MG63 (cell line): ENCODE measurements at regions not wholly inside any gene's neighbourhood (a gene's known extent, or its start where the extent isn't known, plus 50 kb on each side); places are given as distances from the start of the nearest gene placed in this dataset.
"Not testable (repeated sequence)": the region's sequence is repeated elsewhere in the genome, so short reads cannot be mapped to it uniquely, and the experiment has no call there.

Source experiments
- DNase-seq: peaks from one replicate; pipeline ENCODE4 v3.0.0-alpha.2; 2020
- H3K27me3 ChIP-seq: fragments of 250-450 bp; sonication (Bioruptor Pico); 2 replicates; pipeline ENCODE4 v1.5.1; 2020; ENCODE audit warnings: mild to moderate bottlenecking, moderate library complexity
- H3K36me3 ChIP-seq: fragments of 250-450 bp; sonication (Bioruptor Pico); 2 replicates; pipeline ENCODE4 v1.5.1; 2020; ENCODE audit warnings: mild to moderate bottlenecking, moderate library complexity
- H3K4me3 ChIP-seq: fragments of 250-450 bp; sonication (Bioruptor Pico); 2 replicates; pipeline ENCODE4 v1.5.1; 2020; ENCODE audit warnings: mild to moderate bottlenecking, moderate library complexity
- H3K9me3 ChIP-seq: fragments of 250-450 bp; sonication (Bioruptor Pico); 2 replicates; pipeline ENCODE4 v1.5.1; 2020; ENCODE audit warnings: mild to moderate bottlenecking, moderate library complexity

DNA sequence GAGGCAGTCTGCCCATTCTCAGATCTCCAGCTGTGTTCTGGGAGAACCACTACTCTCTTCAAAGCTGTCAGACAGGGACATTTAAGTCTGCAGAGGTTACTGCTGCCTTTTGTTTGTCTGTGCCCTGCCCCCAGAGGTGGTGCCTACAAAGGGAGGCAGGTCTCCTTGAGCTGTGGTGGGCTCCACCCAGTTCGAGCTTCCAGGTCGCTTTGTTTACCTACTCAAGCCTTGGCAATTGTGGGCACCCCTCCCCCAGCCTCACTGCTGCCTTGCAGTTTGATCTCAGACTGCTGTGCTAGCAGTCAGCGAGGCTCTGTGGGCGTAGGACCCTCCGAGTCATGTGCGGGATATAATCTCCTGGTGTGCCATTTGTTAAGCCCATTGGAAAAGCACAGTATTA, 640.9 kb upstream of the SYNCRIP start:
- not testable (repeated sequence) for H3K27me3 ChIP-seq, H3K9me3 ChIP-seq, H3K36me3 ChIP-seq, H3K4me3 ChIP-seq, DNase-seq

- no peak overlapping the region for H3K4me3 ChIP-seq
- no peaks in the 10 kb centered on the region for H3K27me3 ChIP-seq
- no peak for DNase-seq
- no peaks in the 10 kb centered on the region for H3K36me3 ChIP-seq
- no peaks in the 10 kb centered on the region for H3K9me3 ChIP-seq
Observed at GRCh38 chr6:86276056-86276455, 633.4 kb upstream of the SYNCRIP start.

GRCh38 chr6:86273936-86274335, 631.2 kb upstream of the SYNCRIP start:
- DNase-seq, result no peak
- H3K36me3 ChIP-seq, result no peaks in the 10 kb centered on the region
- no peaks in the 10 kb centered on the region for H3K9me3 ChIP-seq
- H3K27me3 ChIP-seq, result no peaks in the 10 kb centered on the region
- H3K4me3 ChIP-seq, result no peak overlapping the region

DNA sequence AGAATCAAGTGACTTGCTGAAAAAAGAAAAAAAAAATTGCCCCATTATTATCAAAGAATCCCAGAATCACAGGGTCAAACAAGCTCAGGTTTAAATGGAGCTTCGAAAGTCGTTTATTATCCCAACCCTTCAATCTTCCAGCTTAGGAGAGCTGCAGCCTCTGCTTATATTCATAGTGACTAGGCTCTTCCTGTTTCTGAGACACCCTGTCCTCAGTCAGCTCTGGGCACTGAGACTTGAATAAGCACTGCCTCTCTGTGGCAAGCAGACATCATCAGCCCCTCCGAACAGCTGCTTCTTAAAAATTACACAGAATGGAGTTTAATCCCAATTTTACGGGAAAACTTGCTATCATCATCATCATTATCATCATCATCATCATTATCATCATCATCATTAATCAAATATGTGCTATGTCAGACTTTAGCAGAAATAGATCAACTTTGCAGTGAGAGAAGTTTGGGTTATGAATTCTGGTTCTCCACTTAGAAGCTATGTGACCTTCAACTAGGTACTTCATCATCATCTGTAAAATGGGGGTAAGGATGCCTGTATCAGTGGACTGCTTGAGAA, 614.0 kb upstream of the SYNCRIP start:
- Histone ChIP-seq H3K36me3 (no peaks in the 10 kb centered on the region), H3K4me3 (no peak overlapping the region), H3K27me3 (no peaks in the 10 kb centered on the region; the same call in 1 of the 2 replicates), H3K9me3 (no peaks in the 10 kb centered on the region)
- DNase-seq, result no peak

DNA sequence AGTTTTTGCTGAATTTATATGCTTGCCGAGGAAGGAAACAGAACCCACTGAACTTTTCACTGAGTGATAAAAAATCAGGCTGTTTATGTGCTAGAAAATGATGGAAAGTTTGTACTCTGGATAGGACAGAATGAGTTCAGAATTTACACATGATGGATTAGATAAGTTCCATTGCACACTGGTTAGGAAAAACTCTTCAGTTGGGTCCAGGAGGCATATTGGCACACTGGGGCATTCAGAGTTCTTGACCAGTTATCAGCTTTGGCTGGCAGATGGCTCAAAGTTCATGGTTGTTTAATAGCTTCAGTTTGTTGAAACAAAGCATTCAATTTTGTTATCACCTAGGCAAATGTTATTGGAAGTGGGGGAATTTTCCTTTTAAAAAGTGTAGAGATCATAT, 613.3 kb upstream of the SYNCRIP start:
- H3K36me3 ChIP-seq, result no peaks in the 10 kb centered on the region
- no peak overlapping the region for H3K4me3 ChIP-seq
- H3K27me3 ChIP-seq, result no peaks in the 10 kb centered on the region; the same call in 1 of the 2 replicates
- no peak for DNase-seq
- H3K9me3 ChIP-seq, result no peaks in the 10 kb centered on the region

DNA sequence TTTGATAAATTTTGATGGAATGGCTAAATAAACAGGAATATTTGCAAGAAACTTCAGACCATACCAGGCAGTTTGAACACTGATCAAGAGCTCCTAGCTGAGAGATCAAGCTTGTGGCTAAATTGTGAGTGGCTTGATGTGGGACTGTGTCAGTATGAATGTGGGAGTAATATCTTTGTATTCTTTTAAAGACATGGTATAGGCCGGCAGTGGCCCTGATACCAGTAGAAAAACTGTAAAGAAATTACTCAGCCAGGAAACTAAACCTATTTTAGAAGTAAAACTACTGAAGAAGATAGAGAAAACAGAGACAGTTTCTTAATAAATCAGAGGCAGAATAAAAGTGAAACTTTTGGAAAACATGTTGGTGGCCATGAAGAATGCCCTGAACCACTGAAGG, 608.4 kb upstream of the SYNCRIP start:
- no peak for DNase-seq
- Histone ChIP-seq H3K36me3 (no peaks in the 10 kb centered on the region), H3K9me3 (no peaks in the 10 kb centered on the region), H3K4me3 (no peak overlapping the region), H3K27me3 (no peaks in the 10 kb centered on the region)

GRCh38 chr6:86217906-86218305, 575.2 kb upstream of the SYNCRIP start:
- DNase-seq, result no peak
- Histone ChIP-seq H3K27me3 (no peaks in the 10 kb centered on the region), H3K36me3 (no peaks in the 10 kb centered on the region), H3K9me3 (no peaks in the 10 kb centered on the region), H3K4me3 (no peak overlapping the region)

DNA sequence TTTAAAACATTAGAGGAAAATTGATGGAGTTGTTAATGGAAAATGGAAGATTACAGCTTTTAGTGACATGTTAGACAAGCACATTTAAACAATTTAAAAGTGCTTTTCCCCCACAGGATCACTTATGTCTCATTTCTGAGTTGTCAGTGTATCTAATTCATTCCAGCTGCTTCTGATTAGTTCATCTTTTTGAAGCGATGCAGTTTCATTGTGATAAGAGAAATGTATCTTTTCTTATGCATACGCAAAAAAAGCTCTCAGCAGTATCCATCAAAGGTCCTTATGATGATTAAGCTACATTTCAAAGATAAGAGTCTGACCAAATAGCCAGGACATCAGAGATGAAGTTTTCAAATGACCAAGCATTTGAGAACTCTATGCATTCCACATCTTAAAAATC, 572.6 kb upstream of the SYNCRIP start:
- H3K4me3 ChIP-seq, result no peak overlapping the region
- H3K9me3 ChIP-seq, result no peaks in the 10 kb centered on the region
- DNase-seq, result no peak

DNA sequence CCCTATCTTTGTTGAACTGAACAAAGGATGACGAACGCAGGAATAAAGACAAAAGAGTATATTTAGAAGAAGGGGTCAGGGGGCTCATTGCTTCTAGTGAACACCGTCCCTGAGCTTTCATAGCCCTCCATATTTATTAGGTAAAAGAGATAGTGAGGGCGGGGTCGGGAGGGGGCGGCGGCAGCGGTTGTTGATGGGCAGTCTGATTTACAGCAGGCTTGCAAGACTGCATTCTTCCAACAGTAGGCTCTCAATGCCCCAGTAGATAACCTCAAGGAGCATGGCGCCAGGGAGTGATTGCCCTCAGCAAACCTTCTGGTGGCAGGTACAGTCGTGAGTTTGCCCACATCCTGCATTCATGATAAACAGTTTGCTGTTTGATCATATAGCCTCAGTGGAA, 563.3 kb upstream of the SYNCRIP start:
- Histone ChIP-seq H3K36me3 (no peaks in the 10 kb centered on the region), H3K4me3 (no peak overlapping the region), H3K27me3 (no peaks in the 10 kb centered on the region), H3K9me3 (no peaks in the 10 kb centered on the region)
- DNase-seq, result no peak

More for the DNA sequence above, 572.6 kb upstream of the SYNCRIP start:
- H3K36me3 ChIP-seq, result no peaks in the 10 kb centered on the region
- no peaks in the 10 kb centered on the region for H3K27me3 ChIP-seq

- no peaks in the 10 kb centered on the region for H3K9me3 ChIP-seq
- DNase-seq, result no peak
- no peaks in the 10 kb centered on the region for H3K27me3 ChIP-seq
- no peak overlapping the region for H3K4me3 ChIP-seq
- no peaks in the 10 kb centered on the region for H3K36me3 ChIP-seq
Observed at GRCh38 chr6:86203044-86203443, 560.4 kb upstream of the SYNCRIP start.

GRCh38 chr6:86193821-86194220, 551.1 kb upstream of the SYNCRIP start:
- Histone ChIP-seq H3K36me3 (no peaks in the 10 kb centered on the region), H3K4me3 (no peak overlapping the region), H3K27me3 (no peaks in the 10 kb centered on the region), H3K9me3 (no peaks in the 10 kb centered on the region)
- no peak for DNase-seq

GRCh38 chr6:86192123-86192522, 549.4 kb upstream of the SYNCRIP start:
- H3K4me3 ChIP-seq, result no peak overlapping the region
- no peaks in the 10 kb centered on the region for H3K36me3 ChIP-seq
- DNase-seq, result peak; percentile 0
- no peaks in the 10 kb centered on the region for H3K9me3 ChIP-seq
- no peaks in the 10 kb centered on the region for H3K27me3 ChIP-seq

DNA sequence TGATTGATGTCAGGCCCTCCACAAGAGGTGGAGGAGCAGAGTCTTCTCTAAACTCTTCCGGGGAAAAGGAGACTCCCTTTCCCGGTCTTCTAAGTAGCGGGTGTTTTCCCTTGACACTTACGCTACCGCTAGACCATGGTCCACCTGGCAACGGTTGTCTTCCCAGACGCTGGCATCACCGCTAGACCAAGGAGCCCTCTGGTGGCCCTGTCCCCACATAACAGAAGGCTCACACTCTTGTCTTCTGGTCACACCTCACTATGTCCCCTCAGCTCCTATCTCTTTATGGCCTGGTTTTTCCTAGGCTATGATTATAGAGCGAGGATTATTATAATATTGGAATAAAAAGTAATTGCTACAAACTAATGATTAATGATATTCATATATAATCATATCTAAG, 532.5 kb upstream of the SYNCRIP start:
- not testable (repeated sequence) for H3K27me3 ChIP-seq, H3K9me3 ChIP-seq, H3K36me3 ChIP-seq, H3K4me3 ChIP-seq
- DNase-seq, result peak; percentile 38

- Histone ChIP-seq H3K27me3 (no peaks in the 10 kb centered on the region), H3K4me3 (no peak overlapping the region), H3K36me3 (no peaks in the 10 kb centered on the region), H3K9me3 (no peaks in the 10 kb centered on the region)
- DNase-seq, result no peak
Observed at GRCh38 chr6:86154852-86155251, 512.2 kb upstream of the SYNCRIP start.

DNA sequence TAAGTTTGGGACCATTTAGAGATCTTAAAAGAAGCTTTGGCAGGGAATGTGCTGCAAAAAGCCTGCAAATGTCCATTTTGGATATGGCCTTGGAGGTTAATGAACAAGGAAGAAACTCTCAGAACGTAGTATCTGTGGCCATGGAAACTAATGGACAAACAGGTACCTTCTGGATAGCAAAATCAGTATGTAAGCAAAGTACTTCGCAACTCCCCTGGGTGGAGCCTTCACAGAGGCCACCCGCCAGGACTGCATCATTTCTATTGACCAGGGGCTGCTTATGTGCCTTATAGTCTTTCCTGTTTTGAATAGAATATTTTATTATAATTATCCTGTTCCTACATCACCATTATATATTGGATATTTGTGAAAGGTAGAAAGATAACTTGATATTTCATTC, 510.8 kb upstream of the SYNCRIP start:
- no peaks in the 10 kb centered on the region for H3K36me3 ChIP-seq

DNA sequence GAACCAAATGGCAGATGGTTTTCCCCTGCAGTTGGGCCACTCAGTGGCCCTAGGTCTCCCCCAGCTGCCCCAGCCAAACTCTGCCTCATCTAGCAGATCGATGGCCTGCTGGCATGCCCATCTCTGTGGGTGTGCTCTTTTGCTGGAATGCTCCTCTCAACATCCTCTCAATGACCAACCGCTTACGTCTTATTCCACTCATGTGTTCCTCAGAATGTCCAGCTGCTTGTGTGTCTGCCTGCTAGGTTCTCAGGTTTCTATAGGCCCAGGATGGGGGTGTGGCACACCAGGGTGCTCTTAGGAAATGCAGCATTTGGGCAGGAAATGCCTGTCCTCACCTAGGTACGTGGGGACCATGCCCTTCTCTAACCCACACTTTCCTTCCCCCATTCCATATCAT, 509.9 kb upstream of the SYNCRIP start:
- H3K9me3 ChIP-seq, result no peaks in the 10 kb centered on the region
- H3K36me3 ChIP-seq, result no peaks in the 10 kb centered on the region
- no peaks in the 10 kb centered on the region for H3K27me3 ChIP-seq
- DNase-seq, result no peak
- no peak overlapping the region for H3K4me3 ChIP-seq

More for the DNA sequence above, 510.8 kb upstream of the SYNCRIP start:
- no peaks in the 10 kb centered on the region for H3K9me3 ChIP-seq
- no peak for DNase-seq
- H3K4me3 ChIP-seq, result no peak overlapping the region
- no peaks in the 10 kb centered on the region for H3K27me3 ChIP-seq

- H3K27me3 ChIP-seq, result no peaks in the 10 kb centered on the region
- DNase-seq, result no peak
- H3K36me3 ChIP-seq, result no peaks in the 10 kb centered on the region
- no peaks in the 10 kb centered on the region for H3K9me3 ChIP-seq
- no peak overlapping the region for H3K4me3 ChIP-seq
Observed at GRCh38 chr6:86148586-86148985, 505.9 kb upstream of the SYNCRIP start.

DNA sequence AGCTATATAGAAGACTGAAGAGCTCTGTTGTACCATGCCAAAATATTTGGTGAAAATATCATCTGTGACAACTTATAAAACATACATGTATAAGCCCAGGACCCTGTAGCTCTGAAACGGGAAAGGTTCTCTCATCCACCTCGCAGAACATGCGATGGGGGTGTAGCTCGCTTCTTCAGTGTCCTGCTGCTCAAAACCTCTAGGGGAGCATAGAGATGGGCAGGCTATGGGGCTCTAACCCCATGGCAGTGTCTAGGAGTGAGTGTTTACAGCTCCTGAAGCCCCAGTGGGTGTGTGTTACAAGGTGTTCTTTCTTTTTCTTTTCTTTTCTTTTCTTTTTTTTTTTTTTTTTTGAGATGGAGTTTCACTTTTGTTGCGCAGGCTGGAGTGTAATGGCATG, 505.2 kb upstream of the SYNCRIP start:
- Histone ChIP-seq H3K9me3 (no peaks in the 10 kb centered on the region), H3K4me3 (no peak overlapping the region), H3K36me3 (no peaks in the 10 kb centered on the region), H3K27me3 (no peaks in the 10 kb centered on the region)
- DNase-seq, result no peak

- no peak overlapping the region for H3K4me3 ChIP-seq
- H3K27me3 ChIP-seq, result no peaks in the 10 kb centered on the region
- no peak for DNase-seq
- no peaks in the 10 kb centered on the region for H3K36me3 ChIP-seq
- no peaks in the 10 kb centered on the region for H3K9me3 ChIP-seq
Observed at GRCh38 chr6:86147311-86147710, 504.6 kb upstream of the SYNCRIP start.
